ENCODE measurements at regions not wholly inside any gene's neighbourhood (a gene's known extent, or its start where the extent isn't known, plus 50 kb on each side); places are given as distances from the start of the nearest gene placed in this dataset.

- Histone ChIP-seq H3K27me3 (replicated peaks in 1 of 7) (peaks cover 0 to 70% (median 8%) of the 10 kb centered on the region in 7 donors), H3K9me3 (no peaks in the 10 kb centered on the region), H3K4me3 (no peak overlapping the region), H3K4me1 (peaks cover 6 to 20% (median 15%) of the 10 kb centered on the region in 6 donors), H3K36me3 (no peaks in the 10 kb centered on the region), H3K27ac (no peak overlapping the region)
- TF ChIP-seq POLR2AphosphoS5 (IDR thresholded peaks at IDR 0.05) (no peak), POLR2A (IDR thresholded peaks at IDR 0.05) (no peak), CTCF (IDR thresholded peaks at IDR 0.05 in 8 of 11, conservative IDR thresholded peaks at IDR 0.05 in 3 of 11) (no peak)
- no peak for DNase-seq
- 66 to 73% (median 67%) methylated on average over 8 of the region's 8 CpGs for WGBS, 5 donors
- intact Hi-C loops (cut with DNase I; ENCODE audit: low total_unique reads) = no loop called here
Measured at GRCh38 chr1:157274698-157275534, 136.7 kb upstream of the ETV3 start.

- Histone ChIP-seq H3K36me3 (no peaks in the 10 kb centered on the region), H3K9me3 (no peaks in the 10 kb centered on the region), H3K27ac (no peak overlapping the region), H3K4me1 (peaks cover 6 to 28% (median 20%) of the 10 kb centered on the region in 6 donors), H3K4me3 (no peak overlapping the region), H3K27me3 (replicated peaks in 1 of 7) (peaks cover 0 to 50% (median 5%) of the 10 kb centered on the region in 7 donors)
- intact Hi-C loops (cut with DNase I; ENCODE audit: low total_unique reads) = no loop called here
- no peak for TF ChIP-seq POLR2A (IDR thresholded peaks at IDR 0.05)
- no peak for TF ChIP-seq POLR2AphosphoS5 (IDR thresholded peaks at IDR 0.05)
- 76 to 87% (median 85%) methylated on average over 6 of the region's 6 CpGs for WGBS, 5 donors
- no peak for DNase-seq
Measured at GRCh38 chr1:157272729-157273524, 134.7 kb upstream of the ETV3 start.

- no peaks in the 10 kb centered on the region for H3K36me3 ChIP-seq
- peaks cover 6 to 28% (median 20%) of the 10 kb centered on the region in 6 donors for H3K4me1 ChIP-seq
- peaks cover 0 to 44% (median 5%) of the 10 kb centered on the region in 7 donors for H3K27me3 ChIP-seq (replicated peaks in 1 of 7)
- H3K27ac ChIP-seq = no peak overlapping the region
- no peak for DNase-seq
- no peak for TF ChIP-seq CTCF (IDR thresholded peaks at IDR 0.05 in 8 of 11, conservative IDR thresholded peaks at IDR 0.05 in 3 of 11)
- no peak for TF ChIP-seq POLR2AphosphoS5 (IDR thresholded peaks at IDR 0.05)
- TF ChIP-seq POLR2A (IDR thresholded peaks at IDR 0.05) = no peak
- no peaks in the 10 kb centered on the region for H3K9me3 ChIP-seq
- intact Hi-C loops (cut with DNase I; ENCODE audit: low total_unique reads) = no loop called here
- no peak overlapping the region for H3K4me3 ChIP-seq
Measured at GRCh38 chr1:157272264-157272663, 134.1 kb upstream of the ETV3 start.

- H3K27me3 ChIP-seq (replicated peaks in 1 of 7) = peaks cover 0 to 29% (median 0%) of the 10 kb centered on the region in 7 donors
- WGBS, 5 donors = 64 to 74% (median 68%) methylated on average over 4 of the region's 4 CpGs
- intact Hi-C loops (cut with DNase I; ENCODE audit: low total_unique reads) = no loop called here
- no peaks in the 10 kb centered on the region for H3K36me3 ChIP-seq
- H3K27ac ChIP-seq = no peak overlapping the region
- peaks cover 6 to 28% (median 20%) of the 10 kb centered on the region in 6 donors for H3K4me1 ChIP-seq
- no peak for TF ChIP-seq CTCF (IDR thresholded peaks at IDR 0.05 in 8 of 11, conservative IDR thresholded peaks at IDR 0.05 in 3 of 11)
- H3K4me3 ChIP-seq = no peak overlapping the region
- H3K9me3 ChIP-seq = no peaks in the 10 kb centered on the region
- no peak for DNase-seq
Measured at GRCh38 chr1:157270705-157271274, 132.6 kb upstream of the ETV3 start.

Data from spleen (tissue), 11 donors.